IPS DF 6.9 (cell line): ENCODE measurements at regions not wholly inside any gene's neighbourhood (a gene's known extent, or its start where the extent isn't known, plus 50 kb on each side); places are given as distances from the start of the nearest gene placed in this dataset.
A peak's percentile ranks its signal among the peaks of the same experiment; 100 is the strongest.
"Not testable (repeated sequence)": the region's sequence is repeated elsewhere in the genome, so short reads cannot be mapped to it uniquely, and the experiment has no call there.

Experiments
- DNase-seq: peaks from one replicate; pipeline ENCODE4 v3.0.0-alpha.2; 2013; ENCODE audit warnings: low read depth, low spot score
- H3K27ac ChIP-seq: one replicate; pipeline ENCODE4 v1.5.1; 2013; ENCODE audit warnings: low read length, control low read depth
- H3K27me3 ChIP-seq: 2 replicates; pipeline ENCODE4 v1.6.1; 2013; ENCODE audit warnings: mild to moderate bottlenecking, low read length; ENCODE audit not compliant: control insufficient read depth, insufficient read depth
- H3K36me3 ChIP-seq: 2 replicates; pipeline ENCODE4 v1.6.1; 2013; ENCODE audit warnings: low read length; ENCODE audit not compliant: control insufficient read depth, insufficient read depth
- H3K4me1 ChIP-seq: 2 replicates; pipeline ENCODE4 v1.6.1; 2013; ENCODE audit warnings: low read length; ENCODE audit not compliant: control insufficient read depth, insufficient read depth
- H3K4me3 ChIP-seq: 2 replicates; pipeline ENCODE4 v1.5.1; 2013; ENCODE audit warnings: mild to moderate bottlenecking, low read length
- H3K9me3 ChIP-seq: 2 replicates; pipeline ENCODE4 v1.6.1; 2013; ENCODE audit warnings: low read length, inconsistent platforms; ENCODE audit not compliant: control insufficient read depth, insufficient read depth
- WGBS: extraction: QIAGEN DNeasy Blood & Tissue Kit; methylation state at CpG from one replicate; pipeline ENCODE4 v1.1.7; 2013; ENCODE audit warnings: mixed read lengths, missing lambda C conversion rate; ENCODE audit not compliant: insufficient read length, insufficient coverage; 5-methylcytosine and 5-hydroxymethylcytosine counted together

GRCh38 chr3:150135287-150135721 lies 164.6 kb upstream of the PFN2 start:
- Histone ChIP-seq H3K9me3 (no peaks in the 10 kb centered on the region), H3K36me3 (no peaks in the 10 kb centered on the region), H3K27me3 (no peaks in the 10 kb centered on the region), H3K4me1 (peaks cover 6% of the 10 kb centered on the region), H3K4me3 (no peak overlapping the region), H3K27ac (no peak overlapping the region)
- no peak for DNase-seq
- no CpG with 5 or more reads among the region's 1 CpG for WGBS

- no peaks in the 10 kb centered on the region for H3K27me3 ChIP-seq
- H3K4me3 ChIP-seq, result no peak overlapping the region
- DNase-seq, result no peak
- H3K9me3 ChIP-seq, result no peaks in the 10 kb centered on the region
- H3K4me1 ChIP-seq, result peaks cover 10% of the 10 kb centered on the region
- WGBS, result no CpG with 5 or more reads among the region's 2 CpGs
- no peak overlapping the region for H3K27ac ChIP-seq
- H3K36me3 ChIP-seq, result no peaks in the 10 kb centered on the region
Measured at GRCh38 chr3:150133293-150133692, 162.6 kb upstream of the PFN2 start.

GRCh38 chr3:150132101-150132749 lies 161.5 kb upstream of the PFN2 start:
- no peak overlapping the region for H3K27ac ChIP-seq
- no CpG with 5 or more reads among the region's 6 CpGs for WGBS
- peaks cover 10% of the 10 kb centered on the region for H3K4me1 ChIP-seq
- no peaks in the 10 kb centered on the region for H3K27me3 ChIP-seq
- no peak for DNase-seq
- H3K9me3 ChIP-seq, result no peaks in the 10 kb centered on the region
- H3K4me3 ChIP-seq, result no peak overlapping the region
- H3K36me3 ChIP-seq, result no peaks in the 10 kb centered on the region

- no CpG with 5 or more reads among the region's 3 CpGs for WGBS
- DNase-seq, result no peak
Measured at GRCh38 chr3:150131663-150132062, 161.0 kb upstream of the PFN2 start.

GRCh38 chr3:150130404-150131100 lies 159.9 kb upstream of the PFN2 start:
- no CpG with 5 or more reads among the region's 5 CpGs for WGBS
- DNase-seq, result peak; percentile 48
- no peaks in the 10 kb centered on the region for H3K36me3 ChIP-seq
- no peak overlapping the region for H3K4me3 ChIP-seq
- H3K27me3 ChIP-seq, result no peaks in the 10 kb centered on the region
- H3K27ac ChIP-seq, result no peak overlapping the region
- no peaks in the 10 kb centered on the region for H3K9me3 ChIP-seq
- peaks cover 10% of the 10 kb centered on the region for H3K4me1 ChIP-seq

More at GRCh38 chr3:150131663-150132062, 161.0 kb upstream of the PFN2 start:
- H3K4me1 ChIP-seq, result peaks cover 10% of the 10 kb centered on the region
- no peaks in the 10 kb centered on the region for H3K9me3 ChIP-seq
- H3K36me3 ChIP-seq, result no peaks in the 10 kb centered on the region
- H3K27me3 ChIP-seq, result no peaks in the 10 kb centered on the region
- no peak overlapping the region for H3K4me3 ChIP-seq
- H3K27ac ChIP-seq, result no peak overlapping the region

- Histone ChIP-seq H3K4me1 (peaks cover 10% of the 10 kb centered on the region), H3K4me3 (no peak overlapping the region), H3K9me3 (no peaks in the 10 kb centered on the region), H3K36me3 (no peaks in the 10 kb centered on the region), H3K27ac (no peak overlapping the region), H3K27me3 (no peaks in the 10 kb centered on the region)
- WGBS, result no CpG with 5 or more reads among the region's 4 CpGs
- no peak for DNase-seq
Measured at GRCh38 chr3:150129166-150129565, 158.5 kb upstream of the PFN2 start.

GRCh38 chr3:150128126-150128525 lies 157.4 kb upstream of the PFN2 start:
- no peak for DNase-seq
- WGBS, result no CpG with 5 or more reads among the region's 3 CpGs
- Histone ChIP-seq H3K36me3 (no peaks in the 10 kb centered on the region), H3K9me3 (no peaks in the 10 kb centered on the region), H3K27ac (no peak overlapping the region), H3K4me3 (no peak overlapping the region), H3K4me1 (peaks cover 10% of the 10 kb centered on the region), H3K27me3 (no peaks in the 10 kb centered on the region)

GRCh38 chr3:150127011-150127490 lies 156.4 kb upstream of the PFN2 start:
- Histone ChIP-seq H3K9me3 (no peaks in the 10 kb centered on the region), H3K27ac (no peak overlapping the region), H3K36me3 (no peaks in the 10 kb centered on the region), H3K27me3 (no peaks in the 10 kb centered on the region), H3K4me3 (no peak overlapping the region), H3K4me1 (peaks cover 10% of the 10 kb centered on the region)
- no peak for DNase-seq
- WGBS, result no CpG with 5 or more reads among the region's 7 CpGs

- H3K9me3 ChIP-seq, result no peaks in the 10 kb centered on the region
- no peak for DNase-seq
- no peak overlapping the region for H3K4me3 ChIP-seq
- peaks cover 1% of the 10 kb centered on the region; the same call in 1 of the 2 replicates for H3K4me1 ChIP-seq
- no peaks in the 10 kb centered on the region for H3K27me3 ChIP-seq
- no peak overlapping the region for H3K27ac ChIP-seq
- no CpG with 5 or more reads among the region's 2 CpGs for WGBS
- no peaks in the 10 kb centered on the region for H3K36me3 ChIP-seq
Measured at GRCh38 chr3:150124142-150124541, 153.4 kb upstream of the PFN2 start.

- not testable (repeated sequence) for DNase-seq, H3K36me3 ChIP-seq, H3K9me3 ChIP-seq, H3K27me3 ChIP-seq, H3K27ac ChIP-seq, H3K4me3 ChIP-seq, H3K4me1 ChIP-seq
- WGBS, result no CpG with 5 or more reads among the region's 2 CpGs
Measured at GRCh38 chr3:150123249-150123648, 152.6 kb upstream of the PFN2 start.
